NCI-H1694 treated with DMSO at 0.1 percent for 48 hours (cell line): ENCODE measurements at regions not wholly inside any gene's neighbourhood (a gene's known extent, or its start where the extent isn't known, plus 50 kb on each side); places are given as distances from the start of the nearest gene placed in this dataset.
"Not testable (repeated sequence)": the region's sequence is repeated elsewhere in the genome, so short reads cannot be mapped to it uniquely, and the experiment has no call there.

ENCODE experiments used
- DNase-seq: peaks from one replicate; lab custom pipeline; 2025; lab: John Stamatoyannopoulos, UW

- no peak for DNase-seq
Measured at GRCh38 chr4:75287738-75288517, 226.3 kb downstream of the RCHY1 start.

GRCh38 chr4:75285837-75286236 is 228.4 kb downstream of the RCHY1 start:
- DNase-seq = no peak

GRCh38 chr4:75284831-75285230 is 229.4 kb downstream of the RCHY1 start:
- no peak for DNase-seq

GRCh38 chr4:75280461-75280860 is 233.7 kb downstream of the RCHY1 start:
- DNase-seq = not testable (repeated sequence)

- DNase-seq = no peak
Measured at GRCh38 chr4:75259306-75259705, 254.9 kb downstream of the RCHY1 start.

GRCh38 chr4:75255261-75255660 is 258.9 kb downstream of the RCHY1 start:
- DNase-seq = no peak

- DNase-seq = no peak
Measured at GRCh38 chr4:75254745-75255144, 259.5 kb downstream of the RCHY1 start.

- not testable (repeated sequence) for DNase-seq
Measured at GRCh38 chr4:75253094-75253493, 261.1 kb downstream of the RCHY1 start.

GRCh38 chr4:75251547-75251946 is 262.7 kb downstream of the RCHY1 start:
- DNase-seq = no peak

- DNase-seq = no peak
Measured at GRCh38 chr4:75249739-75250138, 264.5 kb downstream of the RCHY1 start.

GRCh38 chr4:75248770-75249407 is 265.3 kb downstream of the RCHY1 start:
- no peak for DNase-seq

GRCh38 chr4:75244325-75244724 is 269.9 kb downstream of the RCHY1 start:
- DNase-seq = no peak

- DNase-seq = no peak
Measured at GRCh38 chr4:75243570-75243969, 270.6 kb downstream of the RCHY1 start.

GRCh38 chr4:75235359-75235951 is 278.7 kb downstream of the RCHY1 start:
- DNase-seq = no peak

- no peak for DNase-seq
Measured at GRCh38 chr4:75232546-75232945, 281.7 kb downstream of the RCHY1 start.

- DNase-seq = no peak
Measured at GRCh38 chr4:75229806-75230570, 284.2 kb downstream of the RCHY1 start.

GRCh38 chr4:75213480-75213879 is 280.6 kb downstream of the PARM1 start:
- no peak for DNase-seq

- DNase-seq = no peak
Measured at GRCh38 chr4:75211422-75211821, 278.5 kb downstream of the PARM1 start.

GRCh38 chr4:75207902-75208301 is 275.0 kb downstream of the PARM1 start:
- no peak for DNase-seq

GRCh38 chr4:75195111-75195510 is 262.2 kb downstream of the PARM1 start:
- DNase-seq = no peak

- no peak for DNase-seq
Measured at GRCh38 chr4:75194180-75194579, 261.3 kb downstream of the PARM1 start.

- not testable (repeated sequence) for DNase-seq
Measured at GRCh38 chr4:75192182-75192581, 259.3 kb downstream of the PARM1 start.
